Globus pallidus (tissue), 1 donor: ENCODE measurements at regions not wholly inside any gene's neighbourhood (a gene's known extent, or its start where the extent isn't known, plus 50 kb on each side); places are given as distances from the start of the nearest gene placed in this dataset.
"Not testable (repeated sequence)": the region's sequence is repeated elsewhere in the genome, so short reads cannot be mapped to it uniquely, and the experiment has no call there.

Source experiments
- DNase-seq: peaks from one replicate; pipeline ENCODE4 v3.0.0-alpha.2; 2015; ENCODE audit warnings: low spot score

GRCh38 chr14:92223025-92223424 is 99.9 kb upstream of the SLC24A4 start:
- DNase-seq: peak; percentile 52

- DNase-seq: no peak
Observed at GRCh38 chr14:92224358-92224954, 98.5 kb upstream of the SLC24A4 start.

GRCh38 chr14:92225731-92226130 is 97.2 kb upstream of the SLC24A4 start:
- DNase-seq: no peak

GRCh38 chr14:92226166-92226565 is 96.8 kb upstream of the SLC24A4 start:
- DNase-seq: not testable (repeated sequence)

- no peak for DNase-seq
Observed at GRCh38 chr14:92236243-92236900, 86.6 kb upstream of the SLC24A4 start.

- DNase-seq: no peak
Observed at GRCh38 chr14:92240658-92241057, 82.3 kb upstream of the SLC24A4 start.

- DNase-seq: no peak
Observed at GRCh38 chr14:92241966-92242595, 80.9 kb upstream of the SLC24A4 start.

- no peak for DNase-seq
Observed at GRCh38 chr14:92244805-92245204, 78.2 kb upstream of the SLC24A4 start.

GRCh38 chr14:92247341-92247740 is 75.6 kb upstream of the SLC24A4 start:
- DNase-seq: no peak

GRCh38 chr14:92247947-92248346 is 75.0 kb upstream of the SLC24A4 start:
- DNase-seq: no peak

GRCh38 chr14:92248696-92249095 is 74.3 kb upstream of the SLC24A4 start:
- DNase-seq: no peak

GRCh38 chr14:92250366-92250765 is 72.6 kb upstream of the SLC24A4 start:
- DNase-seq: not testable (repeated sequence)

GRCh38 chr14:92252323-92252722 is 70.6 kb upstream of the SLC24A4 start:
- DNase-seq: peak; percentile 67

GRCh38 chr14:92253381-92253894 is 69.5 kb upstream of the SLC24A4 start:
- no peak for DNase-seq

- peak; percentile 68 for DNase-seq
Observed at GRCh38 chr14:92254786-92255185, 68.2 kb upstream of the SLC24A4 start.

GRCh38 chr14:92258934-92259333 is 64.0 kb upstream of the SLC24A4 start:
- DNase-seq: no peak

GRCh38 chr14:92259613-92260357 is 63.2 kb upstream of the SLC24A4 start:
- no peak for DNase-seq

- DNase-seq: peak; percentile 32
Observed at GRCh38 chr14:92263681-92264080, 59.3 kb upstream of the SLC24A4 start.

GRCh38 chr14:92264195-92264594 is 58.8 kb upstream of the SLC24A4 start:
- no peak for DNase-seq

GRCh38 chr14:92266216-92266615 is 56.7 kb upstream of the SLC24A4 start:
- no peak for DNase-seq
